IMR-90 (cell line): ENCODE measurements at regions not wholly inside any gene's neighbourhood (a gene's known extent, or its start where the extent isn't known, plus 50 kb on each side); places are given as distances from the start of the nearest gene placed in this dataset.

Experiments
- ATAC-seq: fragments of 200-7000 bp; cut with Tn5 transposase; 2 replicates; pipeline ENCODE4 v1.9.1; 2020; ENCODE audit warnings: low read depth, mild to moderate bottlenecking, moderate library complexity
- BruUV-seq: library from RNA; stranded (reverse); fragments of 400-500 nt; replicated peaks from 2 replicates; lab custom pipeline; 2021; lab: Mats Ljungman, UMichigan
- CTCF ChIA-PET: fragments of 300-600 bp; formaldehyde crosslinking; extraction: SDS; loops from one replicate; lab custom pipeline; 2021; ENCODE audit warnings: antibody characterized with exemption; lab: Yijun Ruan, JAX
- POLR2A ChIA-PET: fragments of 300-600 bp; sonication (Branson Sonifier 250); formaldehyde crosslinking; loops from one replicate; lab custom pipeline; 2022; ENCODE audit warnings: antibody characterized with exemption; ENCODE audit not compliant: unreplicated experiment; lab: Charles Lee
- DNase-seq: peaks from one replicate; pipeline ENCODE4 v3.0.0; 2013
- H2AFZ ChIP-seq: replicated peaks from 2 replicates; pipeline ENCODE3; 2013; ENCODE audit warnings: low read length, mild to moderate bottlenecking; ENCODE audit not compliant: poor library complexity
- H2AK5ac ChIP-seq: 2 replicates; pipeline ENCODE4 v1.6.1; 2013; ENCODE audit warnings: low read depth, low read length, inconsistent platforms
- H2AK9ac ChIP-seq: replicated peaks from 2 replicates; pipeline ENCODE3; 2013; ENCODE audit warnings: mild to moderate bottlenecking, low read depth, low read length, moderate library complexity; ENCODE audit not compliant: poor library complexity
- H2BK120ac ChIP-seq: 2 replicates; pipeline ENCODE4 v1.6.1; 2013; ENCODE audit warnings: low read depth, low read length, inconsistent platforms
- H2BK15ac ChIP-seq: 3 replicates; pipeline ENCODE4 v1.6.1; 2013; ENCODE audit warnings: low read depth, low read length, inconsistent platforms
- H2BK20ac ChIP-seq: 2 replicates; pipeline ENCODE4 v1.6.1; 2013; ENCODE audit warnings: low read depth, mild to moderate bottlenecking, inconsistent platforms, low read length, moderate library complexity
- H2BK5ac ChIP-seq: 2 replicates; pipeline ENCODE4 v1.6.1; 2013; ENCODE audit warnings: mild to moderate bottlenecking, low read depth, low read length, inconsistent platforms; ENCODE audit not compliant: poor library complexity, severe bottlenecking
- H3K14ac ChIP-seq: replicated peaks from 2 replicates; pipeline ENCODE4 v1.6.1; 2013; ENCODE audit warnings: low read depth, low read length, inconsistent platforms
- H3K18ac ChIP-seq: 2 replicates; pipeline ENCODE4 v1.6.1; 2013; ENCODE audit warnings: low read depth, low read length, control low read depth
- H3K23ac ChIP-seq: 2 replicates; pipeline ENCODE4 v1.6.1; 2013; ENCODE audit warnings: low read depth, low read length, inconsistent platforms
- H3K27ac ChIP-seq: 2 replicates; pipeline ENCODE4 v1.5.1; 2013; ENCODE audit warnings: mild to moderate bottlenecking, control low read depth, low read length; ENCODE audit not compliant: insufficient read depth
- H3K27me3 ChIP-seq: 2 replicates; pipeline ENCODE4 v1.6.1; 2013; ENCODE audit warnings: low read length; ENCODE audit not compliant: control insufficient read depth, insufficient read depth
- H3K36me3 ChIP-seq: 2 replicates; pipeline ENCODE4 v1.6.1; 2013; ENCODE audit warnings: low read length, mixed read lengths; ENCODE audit not compliant: control insufficient read depth, insufficient read depth
- H3K4ac ChIP-seq: 2 replicates; pipeline ENCODE4 v1.6.1; 2013; ENCODE audit warnings: low read depth, low read length, inconsistent platforms
- H3K4me1 ChIP-seq: 2 replicates; pipeline ENCODE4 v1.6.1; 2013; ENCODE audit warnings: low read length, mixed read lengths; ENCODE audit not compliant: control insufficient read depth, insufficient read depth
- H3K4me2 ChIP-seq: 2 replicates; pipeline ENCODE4 v1.6.1; 2013; ENCODE audit warnings: low read depth, mild to moderate bottlenecking, control low read depth, low read length, moderate library complexity
- H3K4me3 ChIP-seq: 2 replicates; pipeline ENCODE4 v1.5.1; 2013; ENCODE audit warnings: low read depth, mild to moderate bottlenecking, control low read depth, low read length, moderate library complexity; ENCODE audit not compliant: insufficient read depth
- H3K56ac ChIP-seq: 2 replicates; pipeline ENCODE4 v1.6.1; 2013; ENCODE audit warnings: low read length, inconsistent platforms; ENCODE audit not compliant: insufficient read depth; ENCODE audit errors: extremely low read depth
- H3K79me1 ChIP-seq, 2 experiments: 2 replicates each; pipeline ENCODE4 v1.6.1; 2013; ENCODE audit warnings: low read length in 2 of 2, inconsistent platforms in 1 of 2, low read depth in 1 of 2
- H3K9ac ChIP-seq: 2 replicates; pipeline ENCODE4 v1.6.1; 2013; ENCODE audit warnings: low read depth, low read length, control low read depth
- H3K9me1 ChIP-seq: 2 replicates; pipeline ENCODE4 v1.6.1; 2013; ENCODE audit warnings: low read length, inconsistent platforms; ENCODE audit not compliant: insufficient read depth
- H3K9me3 ChIP-seq: 2 replicates; pipeline ENCODE4 v1.6.1; 2013; ENCODE audit warnings: low read length; ENCODE audit not compliant: control insufficient read depth, insufficient read depth
- H4K20me1 ChIP-seq: 2 replicates; pipeline ENCODE4 v1.6.1; 2013; ENCODE audit warnings: low read length, inconsistent platforms; ENCODE audit not compliant: insufficient read depth
- H4K5ac ChIP-seq: 2 replicates; pipeline ENCODE4 v1.6.1; 2013; ENCODE audit warnings: mild to moderate bottlenecking, low read depth, low read length, control low read depth
- H4K8ac ChIP-seq, 2 experiments: 2 replicates each; pipeline ENCODE4 v1.6.1; 2013; ENCODE audit warnings: low read depth in 2 of 2, low read length in 2 of 2, control low read depth in 1 of 2, inconsistent platforms in 1 of 2
- H4K91ac ChIP-seq: 2 replicates; pipeline ENCODE4 v1.6.1; 2013; ENCODE audit warnings: low read depth, low read length, inconsistent platforms; ENCODE audit not compliant: insufficient read depth
- BHLHE40 ChIP-seq: fragments of 150-350 bp; IDR thresholded peaks from 2 replicates; pipeline ENCODE4 v1.6.1; 2016; ENCODE audit warnings: mild to moderate bottlenecking, low read depth, low read length
- CEBPB ChIP-seq: IDR thresholded peaks from 2 replicates; pipeline ENCODE4 v1.6.1; 2012; ENCODE audit warnings: low read depth, low read length, improper control_type of control experiment
- CHD1 ChIP-seq: IDR thresholded peaks from 2 replicates; pipeline ENCODE4 v1.6.1; 2012; ENCODE audit warnings: low read depth, low read length, improper control_type of control experiment
- CTCF ChIP-seq: conservative IDR thresholded peaks from 2 replicates; pipeline ENCODE4 v1.5.1; 2012; ENCODE audit warnings: mild to moderate bottlenecking, low read depth, low read length, improper control_type of control experiment
- ELK1 ChIP-seq: fragments of 150-350 bp; IDR thresholded peaks from 2 replicates; pipeline ENCODE4 v1.6.1; 2016; ENCODE audit warnings: low read depth, mild to moderate bottlenecking, low read length, moderate library complexity, borderline replicate concordance
- FOS ChIP-seq: fragments of 150-350 bp; IDR thresholded peaks from 2 replicates; pipeline ENCODE4 v1.6.1; 2016; ENCODE audit warnings: low read depth, low read length
- MAFK ChIP-seq: IDR thresholded peaks from 2 replicates; pipeline ENCODE4 v1.6.1; 2012; ENCODE audit warnings: low read depth, low read length, improper control_type of control experiment
- MAZ ChIP-seq: IDR thresholded peaks from 2 replicates; pipeline ENCODE4 v1.6.1; 2012; ENCODE audit warnings: low read depth, mild to moderate bottlenecking, low read length, improper control_type of control experiment, moderate library complexity, borderline replicate concordance
- MXI1 ChIP-seq: IDR thresholded peaks from 2 replicates; pipeline ENCODE4 v1.6.1; 2012; ENCODE audit warnings: low read depth, mild to moderate bottlenecking, low read length, moderate library complexity, borderline replicate concordance
- NFE2L2 ChIP-seq: fragments of 150-350 bp; IDR thresholded peaks from 2 replicates; pipeline ENCODE4 v1.6.1; 2016; ENCODE audit warnings: low read depth, mild to moderate bottlenecking, low read length
- POLR2A ChIP-seq: IDR thresholded peaks from 2 replicates; pipeline ENCODE4 v1.6.1; 2012; ENCODE audit warnings: mild to moderate bottlenecking, low read depth, low read length
- RAD21 ChIP-seq: IDR thresholded peaks from 2 replicates; pipeline ENCODE4 v1.6.1; 2012; ENCODE audit warnings: low read length, improper control_type of control experiment
- RCOR1 ChIP-seq: IDR thresholded peaks from 2 replicates; pipeline ENCODE4 v1.6.1; 2012; ENCODE audit warnings: mild to moderate bottlenecking, low read length, improper control_type of control experiment; ENCODE audit not compliant: insufficient replicate concordance
- RFX5 ChIP-seq: IDR thresholded peaks from 2 replicates; pipeline ENCODE4 v1.8.0; 2012; ENCODE audit warnings: low read depth, mild to moderate bottlenecking, low read length, moderate library complexity
- USF2 ChIP-seq: fragments of 150-350 bp; IDR thresholded peaks from 2 replicates; pipeline ENCODE4 v1.6.1; 2017; ENCODE audit warnings: mild to moderate bottlenecking, antibody characterized with exemption, low read length, low read depth
- dilution Hi-C: fragments of 300-500 bp; cut with HindIII; formaldehyde crosslinking; loops from one replicate; pipeline ENCODE4 v1.14.3; 2018; ENCODE audit warnings: low sequenced_read_pairs; ENCODE audit not compliant: unreplicated experiment
- in situ Hi-C: fragments of 300-500 bp; cut with MboI; formaldehyde crosslinking; loops from 3 replicates; pipeline ENCODE4 v1.14.3; 2019; ENCODE audit warnings: low sequenced_read_pairs, inconsistent platforms, mixed read lengths
- intact Hi-C: fragments of 100-400 bp; cut with micrococcal nuclease; formaldehyde crosslinking; loops from 2 replicates; pipeline ENCODE4 v1.10.0; 2022

- ATAC-seq, result no peak
- H3K27me3 ChIP-seq, result no peaks in the 10 kb centered on the region
These were observed 676.4 kb upstream of the CHAC2 start for GRCh38 chr2:53091183-53091582.

More at GRCh38 chr2:53091183-53091582, 676.4 kb upstream of the CHAC2 start:
- Histone ChIP-seq H3K4ac (no peak overlapping the region), H2AK9ac (no peak overlapping the region), H3K9me1 (no peaks in the 10 kb centered on the region), H2BK120ac (no peak overlapping the region), H3K27ac (no peak overlapping the region), H3K23ac (no peak overlapping the region), H2BK15ac (no peak overlapping the region), H3K79me1 (no peaks in the 10 kb centered on the region), H4K20me1 (no peaks in the 10 kb centered on the region), H4K8ac (no peak overlapping the region), H2AK5ac (no peak overlapping the region), H3K4me1 (peaks cover 3% of the 10 kb centered on the region; the same call in 1 of the 2 replicates), H4K91ac (no peak overlapping the region), H3K14ac (no peak overlapping the region), H3K56ac (no peak overlapping the region), H4K5ac (no peak overlapping the region), H3K18ac (no peak overlapping the region), H3K4me2 (no peak overlapping the region), H3K9ac (no peak overlapping the region), H3K9me3 (no peaks in the 10 kb centered on the region), H2BK20ac (no peak overlapping the region), H3K4me3 (no peak overlapping the region), H3K36me3 (no peaks in the 10 kb centered on the region), H2AFZ (no peak overlapping the region), H2BK5ac (no peak overlapping the region)
- dilution Hi-C loops (no loop called here), in situ Hi-C loops (no loop called here), intact Hi-C loops (no loop called here)
- no TSS peak for BruUV-seq
- POLR2A ChIA-PET, result no interaction called here
- DNase-seq, result no peak
- no peak for TF ChIP-seq BHLHE40
- TF ChIP-seq CHD1, result no peak
- no peak for TF ChIP-seq POLR2A
- no peak for TF ChIP-seq NFE2L2
- TF ChIP-seq CEBPB, result no peak
- no peak for TF ChIP-seq CTCF
- no peak for TF ChIP-seq MAZ
- no peak for TF ChIP-seq USF2
- TF ChIP-seq MAFK, result no peak
- TF ChIP-seq RFX5, result no peak
- no peak for TF ChIP-seq RAD21
- no peak for TF ChIP-seq ELK1
- no peak for TF ChIP-seq FOS
- TF ChIP-seq MXI1, result no peak
- no peak for TF ChIP-seq RCOR1
- CTCF ChIA-PET, result no interaction called here
